SK-N-MC (cell line): ENCODE measurements at regions not wholly inside any gene's neighbourhood (a gene's known extent, or its start where the extent isn't known, plus 50 kb on each side); places are given as distances from the start of the nearest gene placed in this dataset.

Source experiments
- EZH2 ChIP-seq: fragments of 200-600 bp; sonication (generic); IDR thresholded peaks from one replicate; pipeline ENCODE4 v1.6.1; 2017; ENCODE audit warnings: antibody characterized with exemption
- POLR2AphosphoS5 ChIP-seq: IDR thresholded peaks from 2 replicates; pipeline ENCODE4 v1.6.1; 2012; ENCODE audit warnings: mild to moderate bottlenecking, low read depth, low read length, borderline replicate concordance

GRCh38 chr16:75945916-75946457, 219.7 kb upstream of the CPHXL start:
- no peak for TF ChIP-seq EZH2
- no peak for TF ChIP-seq POLR2AphosphoS5
